HG02885 (cell line): ENCODE measurements at regions not wholly inside any gene's neighbourhood (a gene's known extent, or its start where the extent isn't known, plus 50 kb on each side); places are given as distances from the start of the nearest gene placed in this dataset.

Experiments used
- ATAC-seq: cut with Tn5 transposase; IDR thresholded peaks from one replicate; pipeline ENCODE4 v1.9.1; 2021; ENCODE audit warnings: mild to moderate bottlenecking; ENCODE audit not compliant: unreplicated experiment, poor library complexity

- peak; percentile 65 for ATAC-seq
These were observed 107.2 kb upstream of the RASGRP1 start for GRCh38 chr15:38671675-38672254.

- ATAC-seq, result no peak
These were observed 107.7 kb upstream of the RASGRP1 start for GRCh38 chr15:38672273-38672672.

- peak; percentile 39 for ATAC-seq
These were observed 108.4 kb upstream of the RASGRP1 start for GRCh38 chr15:38672814-38673670.

- ATAC-seq, result no peak
These were observed 109.8 kb upstream of the RASGRP1 start for GRCh38 chr15:38674448-38674847.

GRCh38 chr15:38678281-38678680, 113.7 kb upstream of the RASGRP1 start:
- ATAC-seq, result no peak

GRCh38 chr15:38680775-38681174, 116.2 kb upstream of the RASGRP1 start:
- no peak for ATAC-seq

- ATAC-seq, result no peak
These were observed 117.7 kb upstream of the RASGRP1 start for GRCh38 chr15:38682363-38682762.

- ATAC-seq, result no peak
These were observed 118.2 kb upstream of the RASGRP1 start for GRCh38 chr15:38682861-38683260.

- ATAC-seq, result peak; percentile 90
These were observed 119.0 kb upstream of the RASGRP1 start for GRCh38 chr15:38683382-38684242.

GRCh38 chr15:38684440-38685010, 119.9 kb upstream of the RASGRP1 start:
- ATAC-seq, result no peak

GRCh38 chr15:38685686-38686339, 121.2 kb upstream of the RASGRP1 start:
- ATAC-seq, result no peak

- ATAC-seq, result no peak
These were observed 122.7 kb upstream of the RASGRP1 start for GRCh38 chr15:38687340-38687739.

GRCh38 chr15:38687775-38688495, 123.3 kb upstream of the RASGRP1 start:
- ATAC-seq, result no peak

- no peak for ATAC-seq
These were observed 124.1 kb upstream of the RASGRP1 start for GRCh38 chr15:38688761-38689160.

- ATAC-seq, result no peak
These were observed 124.9 kb upstream of the RASGRP1 start for GRCh38 chr15:38689522-38689921.

- ATAC-seq, result peak; percentile 7
These were observed 125.6 kb upstream of the RASGRP1 start for GRCh38 chr15:38690216-38690615.

GRCh38 chr15:38690719-38691332, 126.2 kb upstream of the RASGRP1 start:
- peak; percentile 68 for ATAC-seq

- no peak for ATAC-seq
These were observed 126.8 kb upstream of the RASGRP1 start for GRCh38 chr15:38691377-38691776.
